ENCODE measurements at regions not wholly inside any gene's neighbourhood (a gene's known extent, or its start where the extent isn't known, plus 50 kb on each side); places are given as distances from the start of the nearest gene placed in this dataset.

GRCh38 chr12:82279536-82280058, 78.6 kb downstream of the CCDC59 start:
- no peaks in the 10 kb centered on the region for H4K20me1 ChIP-seq (ENCODE audit: insufficient read depth, low read length)
- no peaks in the 10 kb centered on the region for H3F3A ChIP-seq (ENCODE audit: insufficient read depth, low read length)
- H3K9me2 ChIP-seq (replicated peaks; ENCODE audit: insufficient read depth, low read length), result no peaks in the 10 kb centered on the region
- no peak overlapping the region for H3K9ac ChIP-seq (ENCODE audit: low read length)
- no peaks in the 10 kb centered on the region for H3K4me1 ChIP-seq (ENCODE audit: low read length)
- no peaks in the 10 kb centered on the region for H3K36me3 ChIP-seq (replicated peaks; ENCODE audit: insufficient read depth, low read length)
- H3K4me2 ChIP-seq (ENCODE audit: low read depth, low read length), result no peak overlapping the region
- H3K4me3 ChIP-seq (ENCODE audit: low read length), result no peak overlapping the region
- TF ChIP-seq CTCF (IDR thresholded peaks at IDR 0.05; ENCODE audit: low read length) (no peak), EZH2phosphoT487 (IDR thresholded peaks at IDR 0.05; ENCODE audit: low read length) (no peak), EZH2 (optimal IDR thresholded peaks at IDR 0.05; ENCODE audit: low read depth, low read length) (no peak)
- H3K27me3 ChIP-seq (replicated peaks; ENCODE audit: insufficient read depth, low read length), result no peaks in the 10 kb centered on the region
- H2AFZ ChIP-seq (ENCODE audit: low read length), result no peak overlapping the region
- no peak for DNase-seq
- no peaks in the 10 kb centered on the region for H3K79me2 ChIP-seq (ENCODE audit: low read length)
- no peak overlapping the region for H3K27ac ChIP-seq (ENCODE audit: low read length)
- H3K9me3 ChIP-seq (replicated peaks; ENCODE audit: insufficient read depth, low read length), result no peaks in the 10 kb centered on the region

DNA sequence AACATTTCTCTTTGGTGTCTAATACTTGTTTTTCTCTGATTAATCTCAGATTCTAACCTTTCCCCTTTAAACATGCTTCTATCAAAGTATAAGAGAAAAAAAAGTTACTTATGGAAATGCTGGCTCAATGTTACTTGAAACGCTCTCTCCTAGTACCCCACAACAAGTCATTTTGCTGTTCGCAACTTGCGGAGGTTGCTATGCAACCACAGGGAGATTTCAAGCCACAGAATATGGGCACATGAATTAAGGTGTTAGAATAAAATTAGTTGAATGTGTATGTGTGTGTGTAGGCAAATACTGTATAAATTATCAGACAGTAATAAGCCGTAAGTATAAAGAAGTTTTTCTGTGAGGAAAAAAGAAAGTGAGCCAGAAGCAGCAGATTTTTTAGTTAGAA, 80.6 kb downstream of the CCDC59 start:
- H3K36me3 ChIP-seq (replicated peaks; ENCODE audit: insufficient read depth, low read length), result no peaks in the 10 kb centered on the region
- H3K4me1 ChIP-seq (ENCODE audit: low read length), result no peaks in the 10 kb centered on the region
- TF ChIP-seq CTCF (IDR thresholded peaks at IDR 0.05; ENCODE audit: low read length), result no peak
- TF ChIP-seq EZH2phosphoT487 (IDR thresholded peaks at IDR 0.05; ENCODE audit: low read length), result no peak
- TF ChIP-seq EZH2 (optimal IDR thresholded peaks at IDR 0.05; ENCODE audit: low read depth, low read length), result no peak
- H3K27me3 ChIP-seq (replicated peaks; ENCODE audit: insufficient read depth, low read length), result no peaks in the 10 kb centered on the region
- H3K9me3 ChIP-seq (replicated peaks; ENCODE audit: insufficient read depth, low read length), result no peaks in the 10 kb centered on the region
- no peaks in the 10 kb centered on the region for H3K79me2 ChIP-seq (ENCODE audit: low read length)
- no peak overlapping the region for H3K9ac ChIP-seq (ENCODE audit: low read length)
- H3K9me2 ChIP-seq (replicated peaks; ENCODE audit: insufficient read depth, low read length), result no peaks in the 10 kb centered on the region
- no peak overlapping the region for H3K4me3 ChIP-seq (ENCODE audit: low read length)
- H2AFZ ChIP-seq (ENCODE audit: low read length), result no peak overlapping the region
- DNase-seq, result no peak
- H4K20me1 ChIP-seq (ENCODE audit: insufficient read depth, low read length), result no peaks in the 10 kb centered on the region
- no peaks in the 10 kb centered on the region for H3F3A ChIP-seq (ENCODE audit: insufficient read depth, low read length)
- no peak overlapping the region for H3K27ac ChIP-seq (ENCODE audit: low read length)
- H3K4me2 ChIP-seq (ENCODE audit: low read depth, low read length), result no peak overlapping the region

DNA sequence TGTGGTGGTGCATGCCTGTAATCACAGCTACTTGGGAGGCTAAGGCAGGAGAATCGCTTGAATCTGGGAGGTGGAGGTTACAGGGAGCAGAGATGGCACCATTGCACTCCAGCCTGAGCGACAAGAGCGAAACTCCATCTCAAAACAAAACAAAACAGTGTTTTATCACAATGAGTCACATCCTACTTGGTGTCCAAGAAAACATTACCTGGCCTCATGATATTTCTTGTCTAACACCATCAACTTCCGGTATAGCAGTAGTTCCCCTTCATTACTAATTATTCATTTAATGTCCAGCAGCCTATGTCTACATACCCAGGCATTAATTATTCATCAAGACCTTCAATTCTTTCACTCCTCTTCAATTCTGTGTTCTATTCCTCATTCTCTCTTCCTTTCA, 115.5 kb downstream of the CCDC59 start:
- Histone ChIP-seq H3K9me3 (replicated peaks; ENCODE audit: insufficient read depth, low read length) (no peaks in the 10 kb centered on the region), H3K79me2 (ENCODE audit: low read length) (no peaks in the 10 kb centered on the region), H3F3A (ENCODE audit: insufficient read depth, low read length) (no peaks in the 10 kb centered on the region), H3K27me3 (replicated peaks; ENCODE audit: insufficient read depth, low read length) (no peaks in the 10 kb centered on the region), H3K27ac (ENCODE audit: low read length) (no peak overlapping the region), H3K4me3 (ENCODE audit: low read length) (no peak overlapping the region), H3K4me1 (ENCODE audit: low read length) (no peaks in the 10 kb centered on the region), H3K9me2 (replicated peaks; ENCODE audit: insufficient read depth, low read length) (no peaks in the 10 kb centered on the region; the same call in 1 of the 2 replicates), H4K20me1 (ENCODE audit: insufficient read depth, low read length) (no peaks in the 10 kb centered on the region), H3K4me2 (ENCODE audit: low read depth, low read length) (no peak overlapping the region), H3K36me3 (replicated peaks; ENCODE audit: insufficient read depth, low read length) (no peaks in the 10 kb centered on the region), H3K9ac (ENCODE audit: low read length) (no peak overlapping the region), H2AFZ (ENCODE audit: low read length) (no peak overlapping the region)
- no peak for TF ChIP-seq EZH2 (optimal IDR thresholded peaks at IDR 0.05; ENCODE audit: low read depth, low read length)
- no peak for TF ChIP-seq EZH2phosphoT487 (IDR thresholded peaks at IDR 0.05; ENCODE audit: low read length)
- TF ChIP-seq CTCF (IDR thresholded peaks at IDR 0.05; ENCODE audit: low read length), result no peak
- no peak for DNase-seq

All from MM.1S (cell line).